ENCODE measurements at regions not wholly inside any gene's neighbourhood (a gene's known extent, or its start where the extent isn't known, plus 50 kb on each side); places are given as distances from the start of the nearest gene placed in this dataset.
"Not testable (repeated sequence)": the region's sequence is repeated elsewhere in the genome, so short reads cannot be mapped to it uniquely, and the experiment has no call there.

GRCh38 chr13:54706336-54706735, 1677.7 kb downstream of the OLFM4 start:
- no peaks in the 10 kb centered on the region for H3K27me3 Mint-ChIP-seq (ENCODE audit: low read depth)
- no peak overlapping the region for H3K27ac Mint-ChIP-seq
- no peaks in the 10 kb centered on the region for H3K36me3 Mint-ChIP-seq (ENCODE audit: low read depth)
- H3K4me1 Mint-ChIP-seq (ENCODE audit: low read depth): no peaks in the 10 kb centered on the region
- DNase-seq (ENCODE audit: low spot score): no peak
- H3K9me3 Mint-ChIP-seq: peaks cover 25% of the 10 kb centered on the region
- H3K4me3 Mint-ChIP-seq: no peak overlapping the region

- H3K36me3 Mint-ChIP-seq (ENCODE audit: low read depth): no peaks in the 10 kb centered on the region
- no peak overlapping the region for H3K27ac Mint-ChIP-seq
- H3K27me3 Mint-ChIP-seq (ENCODE audit: low read depth): no peaks in the 10 kb centered on the region
- H3K4me1 Mint-ChIP-seq (ENCODE audit: low read depth): no peaks in the 10 kb centered on the region
- no peak for DNase-seq (ENCODE audit: low spot score)
- H3K4me3 Mint-ChIP-seq: no peak overlapping the region
- peaks cover 29% of the 10 kb centered on the region for H3K9me3 Mint-ChIP-seq
These were observed 1680.9 kb downstream of the OLFM4 start for GRCh38 chr13:54709546-54709945.

DNA sequence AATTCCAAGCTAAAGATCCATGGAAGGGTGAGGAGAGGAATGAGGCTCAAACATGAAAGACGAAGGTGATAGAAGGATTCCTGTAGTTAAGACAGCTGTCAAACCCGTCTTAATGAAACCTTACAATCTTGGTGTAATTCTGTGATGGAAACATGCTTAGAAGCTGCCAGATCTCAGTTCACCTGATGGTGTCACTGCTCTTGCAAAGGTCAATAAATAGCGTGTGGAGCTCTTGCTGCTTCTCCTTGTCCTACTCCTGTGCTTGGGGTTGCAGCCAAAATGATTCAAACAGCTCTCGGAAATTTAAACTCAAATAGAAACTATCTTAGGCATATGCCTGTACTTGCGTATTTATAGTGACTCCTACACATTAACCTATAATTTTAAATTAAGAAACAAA, 1705.0 kb downstream of the OLFM4 start:
- H3K27me3 Mint-ChIP-seq (ENCODE audit: low read depth): no peaks in the 10 kb centered on the region
- H3K27ac Mint-ChIP-seq: no peak overlapping the region
- DNase-seq (ENCODE audit: low spot score): no peak
- no peak overlapping the region for H3K4me3 Mint-ChIP-seq
- peaks cover 52% of the 10 kb centered on the region for H3K9me3 Mint-ChIP-seq
- H3K36me3 Mint-ChIP-seq (ENCODE audit: low read depth): no peaks in the 10 kb centered on the region
- H3K4me1 Mint-ChIP-seq (ENCODE audit: low read depth): no peaks in the 10 kb centered on the region

DNA sequence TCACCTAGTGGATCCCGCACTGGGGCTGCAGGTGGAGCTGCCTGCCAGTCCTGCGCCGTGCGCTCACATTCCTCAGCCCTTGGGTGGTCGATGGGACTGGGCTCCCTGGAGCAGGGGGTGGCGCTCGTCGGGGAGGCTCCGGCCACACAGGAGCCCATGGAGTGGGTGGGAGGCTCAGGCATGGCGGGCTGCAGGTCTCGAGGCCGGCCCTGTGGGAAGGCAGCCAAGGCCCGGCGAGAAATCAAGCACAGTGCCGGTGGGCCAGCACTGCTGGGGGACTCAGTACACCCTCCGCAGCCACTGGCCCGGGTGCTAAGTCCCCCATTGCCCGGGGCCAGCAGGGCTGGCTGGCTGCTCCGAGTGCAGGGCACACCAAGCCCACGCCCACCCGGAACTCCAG, 1708.6 kb downstream of the OLFM4 start:
- H3K36me3 Mint-ChIP-seq (ENCODE audit: low read depth); H3K4me3 Mint-ChIP-seq; H3K27ac Mint-ChIP-seq; DNase-seq (ENCODE audit: low spot score); H3K27me3 Mint-ChIP-seq (ENCODE audit: low read depth); H3K4me1 Mint-ChIP-seq (ENCODE audit: low read depth): not testable (repeated sequence)
- peaks cover 39% of the 10 kb centered on the region for H3K9me3 Mint-ChIP-seq

DNA sequence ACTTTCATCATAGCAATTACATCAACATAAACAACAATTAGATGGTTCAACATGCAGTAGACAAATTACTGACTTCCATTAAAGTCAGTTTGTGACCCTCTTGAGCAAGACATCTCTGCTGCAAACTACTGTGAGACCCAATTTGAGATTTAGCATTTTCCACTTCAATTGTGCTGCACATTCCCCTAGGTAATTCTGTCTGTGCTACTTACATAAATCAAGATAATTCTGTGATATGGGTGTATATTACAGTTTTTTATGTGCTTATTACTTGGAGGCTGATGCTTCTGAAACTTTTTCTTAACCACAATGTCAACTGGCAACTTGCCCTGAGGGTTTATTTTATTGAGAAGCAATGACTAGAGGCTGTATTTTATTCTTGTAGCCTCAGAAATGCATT, 1714.4 kb downstream of the OLFM4 start:
- Mint-ChIP-seq H3K27ac (no peak overlapping the region), H3K36me3 (ENCODE audit: low read depth) (no peaks in the 10 kb centered on the region), H3K27me3 (ENCODE audit: low read depth) (no peaks in the 10 kb centered on the region), H3K4me1 (ENCODE audit: low read depth) (no peaks in the 10 kb centered on the region), H3K9me3 (peaks cover 40% of the 10 kb centered on the region), H3K4me3 (no peak overlapping the region)
- no peak for DNase-seq (ENCODE audit: low spot score)

- no peak overlapping the region for H3K4me3 Mint-ChIP-seq
- DNase-seq (ENCODE audit: low spot score): no peak
- H3K36me3 Mint-ChIP-seq (ENCODE audit: low read depth): no peaks in the 10 kb centered on the region
- no peaks in the 10 kb centered on the region for H3K4me1 Mint-ChIP-seq (ENCODE audit: low read depth)
- H3K9me3 Mint-ChIP-seq: peaks cover 34% of the 10 kb centered on the region
- no peaks in the 10 kb centered on the region for H3K27me3 Mint-ChIP-seq (ENCODE audit: low read depth)
- H3K27ac Mint-ChIP-seq: no peak overlapping the region
These were observed 1716.1 kb downstream of the OLFM4 start for GRCh38 chr13:54744747-54745146.

GRCh38 chr13:54750521-54750920, 1721.9 kb downstream of the OLFM4 start:
- Mint-ChIP-seq H3K36me3 (ENCODE audit: low read depth) (no peaks in the 10 kb centered on the region), H3K4me1 (ENCODE audit: low read depth) (no peaks in the 10 kb centered on the region), H3K27ac (no peak overlapping the region), H3K9me3 (peaks cover 18% of the 10 kb centered on the region), H3K27me3 (ENCODE audit: low read depth) (no peaks in the 10 kb centered on the region), H3K4me3 (no peak overlapping the region)
- no peak for DNase-seq (ENCODE audit: low spot score)

DNA sequence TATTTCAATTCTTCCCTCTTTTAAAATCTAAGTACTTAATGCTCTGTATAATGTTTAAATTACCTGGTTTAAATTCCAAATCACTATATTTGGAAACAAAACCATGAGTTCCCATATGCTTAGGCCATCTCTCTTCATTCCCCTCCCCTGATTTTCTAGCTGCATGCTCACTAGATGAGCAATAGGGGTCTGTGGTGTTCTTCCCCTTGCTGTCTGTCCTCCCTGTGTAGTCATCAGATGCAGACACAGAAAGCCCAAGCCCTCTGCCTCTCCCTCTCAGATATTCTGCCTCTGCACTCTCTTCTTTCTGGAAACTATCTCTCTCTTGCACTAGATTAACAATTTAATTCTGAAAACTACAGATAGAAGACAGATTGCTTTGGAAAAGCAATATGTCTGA, 1730.2 kb downstream of the OLFM4 start:
- H3K9me3 Mint-ChIP-seq: peaks cover 38% of the 10 kb centered on the region
- H3K36me3 Mint-ChIP-seq (ENCODE audit: low read depth): no peaks in the 10 kb centered on the region
- no peak overlapping the region for H3K27ac Mint-ChIP-seq
- H3K27me3 Mint-ChIP-seq (ENCODE audit: low read depth): no peaks in the 10 kb centered on the region
- no peak overlapping the region for H3K4me3 Mint-ChIP-seq
- H3K4me1 Mint-ChIP-seq (ENCODE audit: low read depth): no peaks in the 10 kb centered on the region
- no peak for DNase-seq (ENCODE audit: low spot score)

- no peak overlapping the region for H3K27ac Mint-ChIP-seq
- H3K4me3 Mint-ChIP-seq: no peak overlapping the region
- no peaks in the 10 kb centered on the region for H3K4me1 Mint-ChIP-seq (ENCODE audit: low read depth)
- DNase-seq (ENCODE audit: low spot score): no peak
- H3K27me3 Mint-ChIP-seq (ENCODE audit: low read depth): no peaks in the 10 kb centered on the region
- H3K9me3 Mint-ChIP-seq: peaks cover 45% of the 10 kb centered on the region
- no peaks in the 10 kb centered on the region for H3K36me3 Mint-ChIP-seq (ENCODE audit: low read depth)
These were observed 1739.6 kb downstream of the OLFM4 start for GRCh38 chr13:54768214-54768613.

GRCh38 chr13:54775501-54776191, 1747.0 kb downstream of the OLFM4 start:
- H3K27ac Mint-ChIP-seq: no peak overlapping the region
- H3K9me3 Mint-ChIP-seq: peaks cover 45% of the 10 kb centered on the region
- no peaks in the 10 kb centered on the region for H3K36me3 Mint-ChIP-seq (ENCODE audit: low read depth)
- no peak for DNase-seq (ENCODE audit: low spot score)
- H3K4me3 Mint-ChIP-seq: no peak overlapping the region
- no peaks in the 10 kb centered on the region for H3K27me3 Mint-ChIP-seq (ENCODE audit: low read depth)
- H3K4me1 Mint-ChIP-seq (ENCODE audit: low read depth): no peaks in the 10 kb centered on the region

GRCh38 chr13:54787754-54788153, 1759.1 kb downstream of the OLFM4 start:
- Mint-ChIP-seq H3K36me3 (ENCODE audit: low read depth) (no peaks in the 10 kb centered on the region), H3K4me1 (ENCODE audit: low read depth) (no peaks in the 10 kb centered on the region), H3K27me3 (ENCODE audit: low read depth) (no peaks in the 10 kb centered on the region), H3K27ac (no peak overlapping the region), H3K9me3 (peaks cover 39% of the 10 kb centered on the region), H3K4me3 (no peak overlapping the region)
- no peak for DNase-seq (ENCODE audit: low spot score)

DNA sequence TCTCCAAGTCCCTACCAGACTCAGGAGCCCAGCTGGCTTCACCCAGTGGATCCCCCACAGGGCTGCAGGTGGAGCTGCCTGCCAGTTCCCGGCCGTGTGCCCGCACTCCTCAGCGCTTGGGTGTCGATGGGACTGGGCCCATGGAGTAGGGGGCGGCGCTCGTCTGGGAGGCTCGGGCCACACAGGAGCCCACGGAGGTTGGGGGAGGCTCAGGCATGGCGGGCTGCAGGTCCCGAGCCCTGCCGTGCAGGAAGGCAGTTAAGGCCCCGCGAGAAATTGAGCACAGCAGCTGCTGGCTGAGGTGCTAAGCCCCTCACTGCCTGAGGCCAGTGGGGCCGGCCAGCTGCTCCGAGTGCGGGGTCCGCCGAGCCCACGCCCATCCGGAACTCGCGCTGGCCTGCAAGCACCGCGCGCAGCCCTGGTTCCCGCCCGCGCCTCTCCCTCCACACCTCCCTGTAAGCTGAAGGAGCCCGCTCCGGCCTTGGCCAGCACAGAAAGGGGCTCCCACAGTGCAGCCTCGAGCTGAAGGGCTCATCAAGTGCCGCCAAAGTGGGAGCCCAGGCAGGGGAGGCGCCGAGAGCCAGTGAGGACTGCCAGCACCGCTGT, 1771.1 kb downstream of the OLFM4 start:
- Mint-ChIP-seq H3K4me1 (ENCODE audit: low read depth) (no peaks in the 10 kb centered on the region), H3K9me3 (peaks cover 36% of the 10 kb centered on the region), H3K27ac (no peak overlapping the region), H3K36me3 (ENCODE audit: low read depth) (no peaks in the 10 kb centered on the region), H3K27me3 (ENCODE audit: low read depth) (no peaks in the 10 kb centered on the region), H3K4me3 (no peak overlapping the region)
- no peak for DNase-seq (ENCODE audit: low spot score)

DNA sequence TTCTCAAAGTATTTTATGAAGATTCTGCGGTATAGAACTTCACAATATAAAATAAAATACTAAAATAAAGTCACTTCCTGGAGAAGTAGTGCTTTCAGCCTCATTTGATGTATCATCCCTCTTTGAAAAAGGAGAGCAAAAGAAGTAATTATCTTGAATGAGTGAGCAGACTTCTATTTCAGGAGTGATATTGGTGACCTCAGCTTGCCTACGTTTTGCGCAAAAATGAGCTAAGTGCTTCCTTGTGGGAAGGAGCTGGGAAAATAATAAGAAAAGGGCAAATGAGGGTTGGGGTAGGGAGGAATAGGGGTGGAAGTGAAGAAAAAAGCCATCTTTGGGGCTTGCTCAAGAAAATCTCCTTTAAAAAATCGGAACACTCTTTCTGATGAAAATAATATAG, 1773.6 kb downstream of the OLFM4 start:
- Mint-ChIP-seq H3K4me1 (ENCODE audit: low read depth) (no peaks in the 10 kb centered on the region), H3K9me3 (peaks cover 43% of the 10 kb centered on the region), H3K27me3 (ENCODE audit: low read depth) (no peaks in the 10 kb centered on the region), H3K27ac (no peak overlapping the region), H3K36me3 (ENCODE audit: low read depth) (no peaks in the 10 kb centered on the region), H3K4me3 (no peak overlapping the region)
- no peak for DNase-seq (ENCODE audit: low spot score)

GRCh38 chr13:54805743-54806142, 1777.1 kb downstream of the OLFM4 start:
- no peaks in the 10 kb centered on the region for H3K27me3 Mint-ChIP-seq (ENCODE audit: low read depth)
- H3K27ac Mint-ChIP-seq: no peak overlapping the region
- H3K9me3 Mint-ChIP-seq: peaks cover 47% of the 10 kb centered on the region
- H3K36me3 Mint-ChIP-seq (ENCODE audit: low read depth): no peaks in the 10 kb centered on the region
- no peak overlapping the region for H3K4me3 Mint-ChIP-seq
- H3K4me1 Mint-ChIP-seq (ENCODE audit: low read depth): no peaks in the 10 kb centered on the region
- no peak for DNase-seq (ENCODE audit: low spot score)

DNA sequence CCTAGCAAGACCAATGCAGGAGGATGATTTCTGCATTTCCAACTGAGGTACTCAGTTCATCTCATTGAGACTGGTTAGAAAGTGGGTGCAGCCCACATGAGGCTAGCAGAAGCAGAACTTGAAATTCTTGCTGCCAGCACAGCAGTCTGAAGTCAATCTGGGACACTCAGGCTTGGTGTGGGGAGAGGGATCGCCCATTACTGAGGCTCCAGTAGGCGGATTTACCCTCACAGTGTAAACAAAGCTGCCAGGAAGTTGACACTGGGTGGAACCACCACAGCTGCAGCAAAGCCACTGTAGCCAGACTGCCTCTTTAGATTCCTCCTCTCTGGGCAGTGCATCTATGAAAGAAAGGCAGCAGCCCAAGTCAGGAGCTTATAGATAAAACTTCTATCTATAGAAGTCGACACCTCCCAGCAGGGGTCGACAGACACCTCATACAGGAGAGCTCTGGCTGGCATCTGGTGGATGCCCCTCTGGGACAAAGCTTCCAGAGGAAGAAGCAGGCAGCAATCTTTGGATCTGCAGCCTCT, 1793.4 kb downstream of the OLFM4 start:
- H3K36me3 Mint-ChIP-seq (ENCODE audit: low read depth); H3K27ac Mint-ChIP-seq; H3K4me1 Mint-ChIP-seq (ENCODE audit: low read depth); H3K4me3 Mint-ChIP-seq; DNase-seq (ENCODE audit: low spot score); H3K27me3 Mint-ChIP-seq (ENCODE audit: low read depth): not testable (repeated sequence)
- H3K9me3 Mint-ChIP-seq: peaks cover 45% of the 10 kb centered on the region

Data from T-helper 2 cell treated with Interferon-gamma antibody and Interleukin-4, amounts not matched to agents 5 μg/mL and 100 μg/mL, for 36 hours (primary cell).